ENCODE measurements at regions not wholly inside any gene's neighbourhood (a gene's known extent, or its start where the extent isn't known, plus 50 kb on each side); places are given as distances from the start of the nearest gene placed in this dataset.

GRCh38 chr9:99393993-99394392, 171.9 kb downstream of the SEC61B start:
- Histone ChIP-seq H3K4me3 (ENCODE audit: control insufficient read depth in 1 of 2, extremely low read depth in 1 of 2, low read length in 1 of 2) (no peak overlapping the region), H3K36me3 (ENCODE audit: control insufficient read depth in 2 of 2, extremely low read depth in 1 of 2, insufficient read depth in 1 of 2, low read length in 1 of 2) (no peaks in the 10 kb centered on the region), H3K27me3 (replicated peaks in 1 of 2; ENCODE audit: control insufficient read depth in 2 of 2, extremely low read depth in 1 of 2, insufficient read depth in 2 of 2, low read length in 1 of 2) (peaks cover 0 to 5% of the 10 kb centered on the region in 2 experiments), H3K9me3 (no peaks in the 10 kb centered on the region), H3K27ac (ENCODE audit: low read length) (no peak overlapping the region), H3K4me1 (ENCODE audit: control insufficient read depth in 1 of 2, extremely low read depth in 1 of 2, insufficient read depth in 2 of 2, low read length in 2 of 2) (no peaks in the 10 kb centered on the region)
- Mint-ChIP-seq H3K4me1 (no peaks in the 10 kb centered on the region), H3K4me3 (no peak overlapping the region), H3K9me3 (no peaks in the 10 kb centered on the region), H3K36me3 (no peaks in the 10 kb centered on the region), H3K27me3 (no peaks in the 10 kb centered on the region), H3K27ac (no peak overlapping the region)
- ATAC-seq (replicated peaks in 1 of 4) (no peak), DNase-seq (no peak)
- CTCF ChIA-PET, result interaction anchor here in 1 of 2 donors (0.6 kb wide), 1 partner anchor 209 kb away, joined by 6 read pairs; no protein-coding TSS in a partner anchor
- WGBS (ENCODE audit: insufficient coverage), result no CpG with 5 or more reads among the region's 3 CpGs
- POLR2A ChIA-PET, result no interaction called here

GRCh38 chr9:99398241-99398640, 176.2 kb downstream of the SEC61B start:
- Histone ChIP-seq H3K36me3 (ENCODE audit: control insufficient read depth in 2 of 2, extremely low read depth in 1 of 2, insufficient read depth in 1 of 2, low read length in 1 of 2) (no peaks in the 10 kb centered on the region), H3K4me3 (ENCODE audit: control insufficient read depth in 1 of 2, extremely low read depth in 1 of 2, low read length in 1 of 2) (no peak overlapping the region), H3K4me1 (ENCODE audit: control insufficient read depth in 1 of 2, extremely low read depth in 1 of 2, insufficient read depth in 2 of 2, low read length in 2 of 2) (no peaks in the 10 kb centered on the region), H3K27me3 (replicated peaks in 1 of 2; ENCODE audit: control insufficient read depth in 2 of 2, extremely low read depth in 1 of 2, insufficient read depth in 2 of 2, low read length in 1 of 2) (peaks cover 0 to 10% of the 10 kb centered on the region in 2 experiments), H3K9me3 (no peaks in the 10 kb centered on the region), H3K27ac (ENCODE audit: low read length) (no peak overlapping the region)
- H3K4me1 Mint-ChIP-seq, result no peaks in the 10 kb centered on the region
- no peaks in the 10 kb centered on the region for H3K9me3 Mint-ChIP-seq
- no peak for DNase-seq
- peaks cover 7 to 11% of the 10 kb centered on the region in 2 donors for H3K27me3 Mint-ChIP-seq
- ChIA-PET CTCF (no interaction called here), POLR2A (no interaction called here)
- H3K27ac Mint-ChIP-seq, result no peak overlapping the region
- no peak overlapping the region for H3K4me3 Mint-ChIP-seq
- ATAC-seq (replicated peaks in 1 of 4), result no peak
- WGBS (ENCODE audit: insufficient coverage), result 70% methylated on average over 2 of the region's 2 CpGs
- no peaks in the 10 kb centered on the region for H3K36me3 Mint-ChIP-seq

- Mint-ChIP-seq H3K27ac (no peak overlapping the region), H3K9me3 (no peaks in the 10 kb centered on the region), H3K4me1 (no peaks in the 10 kb centered on the region), H3K4me3 (no peak overlapping the region), H3K27me3 (peaks cover 7 to 11% of the 10 kb centered on the region in 2 donors), H3K36me3 (no peaks in the 10 kb centered on the region)
- Histone ChIP-seq H3K27me3 (replicated peaks in 1 of 2; ENCODE audit: control insufficient read depth in 2 of 2, extremely low read depth in 1 of 2, insufficient read depth in 2 of 2, low read length in 1 of 2) (peaks cover 0 to 9% of the 10 kb centered on the region in 2 experiments), H3K4me3 (ENCODE audit: control insufficient read depth in 1 of 2, extremely low read depth in 1 of 2, low read length in 1 of 2) (no peak overlapping the region), H3K4me1 (ENCODE audit: control insufficient read depth in 1 of 2, extremely low read depth in 1 of 2, insufficient read depth in 2 of 2, low read length in 2 of 2) (no peaks in the 10 kb centered on the region), H3K27ac (ENCODE audit: low read length) (no peak overlapping the region), H3K9me3 (no peaks in the 10 kb centered on the region), H3K36me3 (ENCODE audit: control insufficient read depth in 2 of 2, extremely low read depth in 1 of 2, insufficient read depth in 1 of 2, low read length in 1 of 2) (no peaks in the 10 kb centered on the region)
- ATAC-seq (replicated peaks in 1 of 4) (no peak), DNase-seq (no peak)
- CTCF ChIA-PET, result no interaction called here
- POLR2A ChIA-PET, result no interaction called here
- 84% methylated on average over 5 of the region's 5 CpGs for WGBS (ENCODE audit: insufficient coverage)
These were observed 177.4 kb downstream of the SEC61B start for GRCh38 chr9:99399474-99399873.

GRCh38 chr9:99400184-99400731, 178.2 kb downstream of the SEC61B start:
- no peak overlapping the region for H3K4me3 Mint-ChIP-seq
- ATAC-seq (replicated peaks in 1 of 4), result no peak
- H3K36me3 Mint-ChIP-seq, result no peaks in the 10 kb centered on the region
- CTCF ChIA-PET, result no interaction called here
- H3K27ac Mint-ChIP-seq, result no peak overlapping the region
- Histone ChIP-seq H3K27ac (ENCODE audit: low read length) (no peak overlapping the region), H3K36me3 (ENCODE audit: control insufficient read depth in 2 of 2, extremely low read depth in 1 of 2, insufficient read depth in 1 of 2, low read length in 1 of 2) (no peaks in the 10 kb centered on the region), H3K4me1 (ENCODE audit: control insufficient read depth in 1 of 2, extremely low read depth in 1 of 2, insufficient read depth in 2 of 2, low read length in 2 of 2) (no peaks in the 10 kb centered on the region), H3K4me3 (ENCODE audit: control insufficient read depth in 1 of 2, extremely low read depth in 1 of 2, low read length in 1 of 2) (no peak overlapping the region), H3K9me3 (no peaks in the 10 kb centered on the region), H3K27me3 (replicated peaks in 1 of 2; ENCODE audit: control insufficient read depth in 2 of 2, extremely low read depth in 1 of 2, insufficient read depth in 2 of 2, low read length in 1 of 2) (peaks cover 0 to 9% of the 10 kb centered on the region in 2 experiments)
- no peaks in the 10 kb centered on the region for H3K4me1 Mint-ChIP-seq
- no peaks in the 10 kb centered on the region for H3K9me3 Mint-ChIP-seq
- 83% methylated on average over 2 of the region's 5 CpGs for WGBS (ENCODE audit: insufficient coverage)
- DNase-seq, result no peak
- H3K27me3 Mint-ChIP-seq, result peaks cover 11 to 12% of the 10 kb centered on the region in 2 donors
- POLR2A ChIA-PET, result no interaction called here

- no peaks in the 10 kb centered on the region for H3K4me1 Mint-ChIP-seq
- Histone ChIP-seq H3K36me3 (ENCODE audit: control insufficient read depth in 2 of 2, extremely low read depth in 1 of 2, insufficient read depth in 1 of 2, low read length in 1 of 2) (no peaks in the 10 kb centered on the region), H3K27ac (ENCODE audit: low read length) (no peak overlapping the region), H3K4me1 (ENCODE audit: control insufficient read depth in 1 of 2, extremely low read depth in 1 of 2, insufficient read depth in 2 of 2, low read length in 2 of 2) (no peaks in the 10 kb centered on the region), H3K9me3 (no peaks in the 10 kb centered on the region), H3K27me3 (replicated peaks in 1 of 2; ENCODE audit: control insufficient read depth in 2 of 2, extremely low read depth in 1 of 2, insufficient read depth in 2 of 2, low read length in 1 of 2) (peaks cover 0 to 12% of the 10 kb centered on the region in 2 experiments), H3K4me3 (ENCODE audit: control insufficient read depth in 1 of 2, extremely low read depth in 1 of 2, low read length in 1 of 2) (no peak overlapping the region)
- H3K27ac Mint-ChIP-seq, result no peak overlapping the region
- no peak for DNase-seq
- CTCF ChIA-PET, result no interaction called here
- H3K9me3 Mint-ChIP-seq, result no peaks in the 10 kb centered on the region
- ATAC-seq (replicated peaks in 1 of 4), result no peak
- WGBS (ENCODE audit: insufficient coverage), result no CpG with 5 or more reads among the region's 3 CpGs
- H3K4me3 Mint-ChIP-seq, result no peak overlapping the region
- POLR2A ChIA-PET, result interaction anchor here in 1 of 2 donors (0.6 kb wide), 1 partner anchor 841 kb away, joined by 4 read pairs; no protein-coding TSS in a partner anchor
- H3K27me3 Mint-ChIP-seq, result peaks cover 11 to 17% of the 10 kb centered on the region in 2 donors
- H3K36me3 Mint-ChIP-seq, result no peaks in the 10 kb centered on the region
These were observed 179.8 kb downstream of the SEC61B start for GRCh38 chr9:99401680-99402504.

- Mint-ChIP-seq H3K36me3 (no peaks in the 10 kb centered on the region), H3K4me1 (no peaks in the 10 kb centered on the region), H3K27ac (no peak overlapping the region), H3K27me3 (peaks cover 11 to 17% of the 10 kb centered on the region in 2 donors), H3K4me3 (no peak overlapping the region), H3K9me3 (no peaks in the 10 kb centered on the region)
- ATAC-seq (replicated peaks in 1 of 4) (no peak), DNase-seq (no peak)
- H3K9me3 ChIP-seq, result no peaks in the 10 kb centered on the region
- no peak overlapping the region for H3K4me3 ChIP-seq (ENCODE audit: control insufficient read depth in 1 of 2, extremely low read depth in 1 of 2, low read length in 1 of 2)
- H3K36me3 ChIP-seq (ENCODE audit: control insufficient read depth in 2 of 2, extremely low read depth in 1 of 2, insufficient read depth in 1 of 2, low read length in 1 of 2), result no peaks in the 10 kb centered on the region
- H3K27ac ChIP-seq (ENCODE audit: low read length), result no peak overlapping the region
- no peaks in the 10 kb centered on the region for H3K4me1 ChIP-seq (ENCODE audit: control insufficient read depth in 1 of 2, extremely low read depth in 1 of 2, insufficient read depth in 2 of 2, low read length in 2 of 2)
- POLR2A ChIA-PET, result no interaction called here
- CTCF ChIA-PET, result no interaction called here
- H3K27me3 ChIP-seq (replicated peaks in 1 of 2; ENCODE audit: control insufficient read depth in 2 of 2, extremely low read depth in 1 of 2, insufficient read depth in 2 of 2, low read length in 1 of 2), result peaks cover 0 to 12% of the 10 kb centered on the region in 2 experiments
- no CpG with 5 or more reads among the region's 1 CpG for WGBS (ENCODE audit: insufficient coverage)
These were observed 181.3 kb downstream of the SEC61B start for GRCh38 chr9:99403371-99403770.
